ENCODE measurements at regions not wholly inside any gene's neighbourhood (a gene's known extent, or its start where the extent isn't known, plus 50 kb on each side); places are given as distances from the start of the nearest gene placed in this dataset.

DNA sequence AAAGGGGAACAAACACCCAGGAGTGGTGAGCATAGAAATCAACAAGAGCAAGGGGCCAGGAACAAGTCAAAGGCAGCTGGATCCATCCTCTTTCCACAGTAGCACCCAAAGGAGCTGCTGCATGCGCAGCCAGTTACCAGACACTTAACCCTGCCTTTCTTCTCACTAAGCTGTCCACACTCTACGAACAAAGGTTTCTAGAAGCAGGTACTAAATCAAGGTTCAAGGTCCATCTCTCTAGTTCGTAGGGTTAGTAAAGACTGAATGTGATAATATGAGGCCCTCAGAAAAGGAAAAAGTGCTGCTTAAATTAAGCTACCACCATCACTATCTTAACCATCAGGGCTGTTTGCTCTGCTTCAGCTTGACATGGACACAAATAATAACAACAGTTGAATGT lies 121.2 kb upstream of the NIPBL start:
- DNase-seq (ENCODE audit: low read depth), result no peak
- H3K4me3 ChIP-seq (ENCODE audit: low read depth, low read length), result no peak overlapping the region
- no peak for TF ChIP-seq CTCF (IDR thresholded peaks at IDR 0.05; ENCODE audit: insufficient read depth, low read depth, low read length, missing control alignments)

DNA sequence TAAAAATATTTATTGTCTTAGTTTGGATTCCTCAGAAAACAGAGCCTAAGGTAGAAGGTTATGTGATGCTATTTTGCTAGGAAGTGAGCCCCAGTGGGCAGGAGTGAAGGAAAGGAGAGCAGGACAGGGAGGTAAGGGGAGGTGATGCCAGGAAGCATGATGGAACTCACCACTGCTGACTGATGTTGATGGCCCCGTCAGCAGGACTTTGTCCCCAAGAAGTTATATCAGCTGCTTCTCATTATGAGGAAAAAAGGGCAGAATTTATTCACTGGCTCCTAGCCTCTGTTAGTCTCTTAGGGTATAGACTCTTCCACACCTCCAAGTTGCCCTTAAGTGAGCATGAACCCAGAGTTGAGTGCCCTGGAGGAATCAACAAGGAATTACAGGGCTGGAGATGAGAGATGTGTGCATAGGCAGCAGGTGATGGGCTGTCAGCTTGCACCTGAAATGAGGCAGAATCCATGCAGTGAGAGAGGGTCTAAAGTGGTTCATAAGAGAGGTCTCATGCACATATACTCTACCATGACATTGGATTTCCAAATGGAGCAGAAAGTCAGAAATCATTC lies 120.6 kb upstream of the NIPBL start:
- DNase-seq (ENCODE audit: low read depth), result no peak
- TF ChIP-seq CTCF (IDR thresholded peaks at IDR 0.05; ENCODE audit: insufficient read depth, low read depth, low read length, missing control alignments), result no peak
- no peak overlapping the region for H3K4me3 ChIP-seq (ENCODE audit: low read depth, low read length)

DNA sequence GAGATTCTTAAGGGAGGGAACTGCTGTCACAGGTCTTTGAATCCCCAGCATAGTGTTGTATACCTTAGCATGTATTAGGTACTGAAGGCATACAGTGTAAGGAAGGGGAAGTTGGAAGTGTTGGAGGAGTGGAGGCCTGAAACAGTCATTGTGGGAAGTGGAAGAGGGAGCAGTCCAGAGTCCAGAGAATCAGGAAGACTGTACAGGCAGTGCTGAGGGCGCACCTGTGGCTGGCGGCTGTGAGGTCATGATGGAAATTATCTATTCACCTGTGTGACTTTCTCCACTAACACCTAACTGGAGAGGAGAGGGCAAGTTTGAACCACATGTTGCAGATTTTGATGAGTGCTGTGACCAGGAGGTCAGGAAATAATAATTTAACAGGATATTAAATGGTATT lies 119.7 kb upstream of the NIPBL start:
- DNase-seq (ENCODE audit: low read depth), result no peak
- no peak for TF ChIP-seq CTCF (IDR thresholded peaks at IDR 0.05; ENCODE audit: insufficient read depth, low read depth, low read length, missing control alignments)
- no peak overlapping the region for H3K4me3 ChIP-seq (ENCODE audit: low read depth, low read length)

- no peak for TF ChIP-seq CTCF (IDR thresholded peaks at IDR 0.05; ENCODE audit: insufficient read depth, low read depth, low read length, missing control alignments)
- H3K4me3 ChIP-seq (ENCODE audit: low read depth, low read length), result no peak overlapping the region
- DNase-seq (ENCODE audit: low read depth), result no peak
These were observed 117.5 kb upstream of the NIPBL start for GRCh38 chr5:36759117-36759516.

- no peak overlapping the region for H3K4me3 ChIP-seq (ENCODE audit: low read depth, low read length)
- no peak for DNase-seq (ENCODE audit: low read depth)
- no peak for TF ChIP-seq CTCF (IDR thresholded peaks at IDR 0.05; ENCODE audit: insufficient read depth, low read depth, low read length, missing control alignments)
These were observed 113.1 kb upstream of the NIPBL start for GRCh38 chr5:36763454-36763853.

DNA sequence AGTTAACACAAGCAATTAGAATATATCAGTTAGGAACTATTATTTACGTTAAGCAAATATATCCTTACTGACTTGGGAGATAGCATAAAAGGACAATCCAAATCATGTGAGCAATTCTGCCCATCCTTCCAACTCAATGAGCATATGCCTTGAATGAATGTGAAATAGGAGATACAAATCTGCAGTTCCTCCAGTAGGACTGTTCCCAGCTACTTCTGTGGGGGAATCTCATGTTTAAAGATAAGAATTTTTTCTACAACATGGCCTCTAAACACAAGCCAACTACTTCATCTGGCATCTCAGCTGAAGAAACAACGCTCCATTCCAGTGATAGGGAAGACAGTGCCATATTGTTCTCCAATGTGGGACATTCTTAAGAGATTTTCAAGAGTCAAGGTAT lies 110.7 kb upstream of the NIPBL start:
- no peak for TF ChIP-seq CTCF (IDR thresholded peaks at IDR 0.05; ENCODE audit: insufficient read depth, low read depth, low read length, missing control alignments)
- DNase-seq (ENCODE audit: low read depth), result no peak
- no peak overlapping the region for H3K4me3 ChIP-seq (ENCODE audit: low read depth, low read length)

DNA sequence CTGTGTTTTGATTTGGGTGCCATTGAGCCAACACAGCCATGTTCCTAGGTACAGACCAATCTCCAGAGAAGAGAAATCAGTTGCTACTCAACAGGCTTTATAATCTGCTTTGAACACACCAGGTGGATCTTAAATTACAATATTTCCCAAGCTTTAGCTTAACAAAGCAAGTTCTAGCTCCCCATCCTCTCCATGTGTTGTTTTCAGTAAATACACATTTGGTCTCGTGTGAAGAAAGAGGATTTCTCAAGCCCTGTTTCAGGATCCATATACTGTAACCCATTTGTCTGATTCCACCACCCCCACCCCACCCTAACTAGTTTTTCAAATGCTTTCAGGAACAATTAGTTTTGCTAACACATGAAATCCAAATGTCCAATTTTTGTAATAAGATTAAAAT lies 109.6 kb upstream of the NIPBL start:
- no peak overlapping the region for H3K4me3 ChIP-seq (ENCODE audit: low read depth, low read length)
- no peak for DNase-seq (ENCODE audit: low read depth)
- no peak for TF ChIP-seq CTCF (IDR thresholded peaks at IDR 0.05; ENCODE audit: insufficient read depth, low read depth, low read length, missing control alignments)

Measured in GM12865 (cell line).